Mesothelial cell of epicardium (in vitro differentiated cells): ENCODE measurements at regions not wholly inside any gene's neighbourhood (a gene's known extent, or its start where the extent isn't known, plus 50 kb on each side); places are given as distances from the start of the nearest gene placed in this dataset.
"Not testable (repeated sequence)": the region's sequence is repeated elsewhere in the genome, so short reads cannot be mapped to it uniquely, and the experiment has no call there.

Experiments
- DNase-seq, 2 experiments: peaks; one replicate each; pipeline ENCODE4 v3.0.0; 2021; ENCODE audit warnings: low spot score in 2 of 2; ENCODE audit not compliant: unreplicated experiment in 2 of 2
- H3K27ac Mint-ChIP-seq: 2 replicates; pipeline ENCODE4 v1.8.0; 2021; ENCODE audit warnings: mixed read lengths
- H3K27me3 Mint-ChIP-seq: 2 replicates; pipeline ENCODE4 v1.8.0; 2021; ENCODE audit warnings: low read depth, mixed read lengths
- H3K36me3 Mint-ChIP-seq: 2 replicates; pipeline ENCODE4 v1.8.0; 2021; ENCODE audit warnings: mixed read lengths
- H3K4me1 Mint-ChIP-seq: 2 replicates; pipeline ENCODE4 v1.8.0; 2021; ENCODE audit warnings: mixed read lengths
- H3K4me3 Mint-ChIP-seq: 2 replicates; pipeline ENCODE4 v1.8.0; 2021; ENCODE audit warnings: mild to moderate bottlenecking, moderate library complexity, mixed read lengths
- H3K9me3 Mint-ChIP-seq: 2 replicates; pipeline ENCODE4 v1.8.0; 2021; ENCODE audit warnings: mixed read lengths
- TF ChIP-seq, protein P1 (sequence below): fragments of 200-600 bp; sonication (generic); IDR thresholded peaks from one replicate; pipeline ENCODE4 v1.5.0; 2021; ENCODE audit warnings: antibody characterized with exemption; ENCODE audit not compliant: unreplicated experiment

DNA sequence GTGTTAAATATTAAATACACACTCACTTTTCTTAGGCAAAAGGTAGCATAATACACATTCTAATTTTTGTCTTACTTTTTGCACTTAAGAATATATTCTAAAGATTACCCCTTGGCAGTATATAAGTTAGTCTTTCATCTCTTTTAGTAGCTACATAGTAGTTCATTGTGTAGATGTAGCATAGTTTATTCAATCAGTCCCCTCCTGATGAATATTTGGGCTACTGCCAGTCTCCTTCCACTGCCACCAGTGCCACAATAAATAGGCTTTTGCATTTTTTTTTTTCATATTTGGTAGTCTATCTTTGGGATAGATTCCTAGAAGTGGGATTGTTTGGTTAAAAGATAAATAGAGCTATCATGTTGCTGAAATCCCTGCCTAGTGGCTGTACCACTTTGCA lies 388.8 kb upstream of the RUNX1 start:
- Mint-ChIP-seq H3K9me3 (peaks cover 17% of the 10 kb centered on the region), H3K27ac (no peak overlapping the region), H3K4me1 (peaks cover 2% of the 10 kb centered on the region), H3K4me3 (no peak overlapping the region), H3K36me3 (no peaks in the 10 kb centered on the region), H3K27me3 (peaks cover 14% of the 10 kb centered on the region)
- no peak for DNase-seq
- TF ChIP-seq, protein P1, sequence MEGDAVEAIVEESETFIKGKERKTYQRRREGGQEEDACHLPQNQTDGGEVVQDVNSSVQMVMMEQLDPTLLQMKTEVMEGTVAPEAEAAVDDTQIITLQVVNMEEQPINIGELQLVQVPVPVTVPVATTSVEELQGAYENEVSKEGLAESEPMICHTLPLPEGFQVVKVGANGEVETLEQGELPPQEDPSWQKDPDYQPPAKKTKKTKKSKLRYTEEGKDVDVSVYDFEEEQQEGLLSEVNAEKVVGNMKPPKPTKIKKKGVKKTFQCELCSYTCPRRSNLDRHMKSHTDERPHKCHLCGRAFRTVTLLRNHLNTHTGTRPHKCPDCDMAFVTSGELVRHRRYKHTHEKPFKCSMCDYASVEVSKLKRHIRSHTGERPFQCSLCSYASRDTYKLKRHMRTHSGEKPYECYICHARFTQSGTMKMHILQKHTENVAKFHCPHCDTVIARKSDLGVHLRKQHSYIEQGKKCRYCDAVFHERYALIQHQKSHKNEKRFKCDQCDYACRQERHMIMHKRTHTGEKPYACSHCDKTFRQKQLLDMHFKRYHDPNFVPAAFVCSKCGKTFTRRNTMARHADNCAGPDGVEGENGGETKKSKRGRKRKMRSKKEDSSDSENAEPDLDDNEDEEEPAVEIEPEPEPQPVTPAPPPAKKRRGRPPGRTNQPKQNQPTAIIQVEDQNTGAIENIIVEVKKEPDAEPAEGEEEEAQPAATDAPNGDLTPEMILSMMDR = no peak

DNA sequence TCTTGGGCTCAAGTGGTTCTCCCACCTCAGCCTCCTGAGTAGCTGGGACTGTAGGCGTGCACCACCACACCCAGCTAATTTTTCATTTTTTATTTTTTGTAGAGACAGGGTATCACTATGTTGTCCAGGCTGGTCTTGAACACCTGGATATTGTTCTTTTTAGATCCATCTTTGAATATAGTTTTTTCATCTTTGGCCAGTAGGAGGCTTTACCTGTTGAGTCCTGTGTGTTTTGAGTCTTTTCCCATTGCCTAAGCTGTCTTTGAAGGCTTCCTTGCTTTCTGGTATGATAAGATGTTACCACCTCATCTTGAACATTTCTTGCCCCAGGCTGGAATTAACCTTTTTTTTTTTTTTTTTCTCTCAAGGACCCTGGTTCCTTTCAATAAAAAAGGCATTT lies 387.8 kb upstream of the RUNX1 start:
- TF ChIP-seq, protein P1 = no peak
- Mint-ChIP-seq H3K4me3 (no peak overlapping the region), H3K36me3 (no peaks in the 10 kb centered on the region), H3K27me3 (peaks cover 14% of the 10 kb centered on the region), H3K27ac (no peak overlapping the region), H3K9me3 (peaks cover 23% of the 10 kb centered on the region), H3K4me1 (peaks cover 2% of the 10 kb centered on the region)
- no peak for DNase-seq

DNA sequence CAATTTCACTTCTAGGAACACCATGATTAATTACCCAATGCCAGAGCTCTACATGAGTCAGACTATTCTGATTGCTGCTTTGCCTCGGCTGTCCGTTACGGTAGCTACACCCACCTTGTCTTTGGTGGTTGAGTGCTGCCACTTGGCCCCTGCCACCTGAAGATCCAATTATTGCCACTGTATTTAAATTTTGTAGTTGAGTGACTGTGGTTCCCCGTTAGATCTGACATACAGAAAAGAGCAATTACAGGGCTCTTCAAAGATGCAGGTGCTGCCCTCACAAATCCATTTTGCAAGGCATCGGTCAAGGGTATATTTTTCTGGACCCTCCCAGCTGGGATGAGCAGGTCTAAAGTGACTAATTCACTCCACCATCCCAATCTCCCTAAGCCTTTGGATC lies 383.5 kb upstream of the RUNX1 start:
- H3K4me3 Mint-ChIP-seq = not testable (repeated sequence)

DNA sequence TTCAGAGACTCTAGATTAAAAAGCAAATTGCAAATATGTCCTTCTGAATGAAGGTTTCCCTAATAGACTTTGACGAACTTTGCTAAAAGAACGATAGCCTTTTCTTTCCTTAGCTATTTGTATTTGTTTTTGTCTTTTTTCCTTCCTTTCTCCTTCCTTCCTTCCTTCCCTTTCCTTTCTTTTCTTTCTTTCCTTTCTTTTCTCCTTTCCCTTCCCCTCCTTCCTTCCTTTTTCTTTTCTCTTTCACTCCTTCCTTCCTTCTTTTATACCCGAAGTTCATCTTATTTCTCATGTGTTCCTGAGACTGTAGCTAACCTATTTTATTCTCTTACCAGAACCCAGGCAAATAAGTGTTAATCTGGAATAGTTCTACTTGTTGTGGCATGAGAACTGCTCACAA lies 381.2 kb upstream of the RUNX1 start:
- H3K27me3 Mint-ChIP-seq = peaks cover 22% of the 10 kb centered on the region
- no peak overlapping the region for H3K4me3 Mint-ChIP-seq
- TF ChIP-seq, protein P1 = no peak
- no peak for DNase-seq
- no peak overlapping the region for H3K27ac Mint-ChIP-seq
- peaks cover 31% of the 10 kb centered on the region for H3K9me3 Mint-ChIP-seq
- H3K4me1 Mint-ChIP-seq = peaks cover 22% of the 10 kb centered on the region
- peaks cover 5% of the 10 kb centered on the region for H3K36me3 Mint-ChIP-seq

More for the DNA sequence above, 383.5 kb upstream of the RUNX1 start:
- H3K36me3 Mint-ChIP-seq, H3K27ac Mint-ChIP-seq, DNase-seq: not testable (repeated sequence)
- H3K9me3 Mint-ChIP-seq = peaks cover 31% of the 10 kb centered on the region
- peaks cover 13% of the 10 kb centered on the region for H3K4me1 Mint-ChIP-seq
- peaks cover 16% of the 10 kb centered on the region for H3K27me3 Mint-ChIP-seq

DNA sequence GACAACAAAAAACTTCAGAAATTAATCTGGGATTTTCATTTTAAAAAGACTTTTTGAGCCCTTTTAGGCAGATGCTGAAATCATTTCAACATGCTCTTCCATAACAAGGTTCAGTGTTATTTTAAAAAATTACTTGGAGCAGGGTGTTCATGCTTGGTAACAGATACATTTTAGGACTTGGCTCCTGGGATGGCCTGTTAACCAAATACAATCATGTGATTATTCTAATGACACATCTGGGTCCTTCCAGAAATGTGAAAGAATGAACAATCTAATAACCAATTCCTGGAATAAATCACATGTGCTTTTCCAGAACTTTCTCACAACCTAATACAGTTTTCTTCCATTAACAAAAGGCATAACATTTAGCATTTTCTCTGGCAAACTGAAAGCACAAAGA lies 379.8 kb upstream of the RUNX1 start:
- peaks cover 22% of the 10 kb centered on the region for H3K4me1 Mint-ChIP-seq
- peaks cover 24% of the 10 kb centered on the region for H3K27me3 Mint-ChIP-seq
- no peak overlapping the region for H3K27ac Mint-ChIP-seq
- peaks cover 5% of the 10 kb centered on the region for H3K36me3 Mint-ChIP-seq
- TF ChIP-seq, protein P1 = no peak
- DNase-seq = no peak
- H3K4me3 Mint-ChIP-seq = no peak overlapping the region
- peaks cover 24% of the 10 kb centered on the region for H3K9me3 Mint-ChIP-seq

DNA sequence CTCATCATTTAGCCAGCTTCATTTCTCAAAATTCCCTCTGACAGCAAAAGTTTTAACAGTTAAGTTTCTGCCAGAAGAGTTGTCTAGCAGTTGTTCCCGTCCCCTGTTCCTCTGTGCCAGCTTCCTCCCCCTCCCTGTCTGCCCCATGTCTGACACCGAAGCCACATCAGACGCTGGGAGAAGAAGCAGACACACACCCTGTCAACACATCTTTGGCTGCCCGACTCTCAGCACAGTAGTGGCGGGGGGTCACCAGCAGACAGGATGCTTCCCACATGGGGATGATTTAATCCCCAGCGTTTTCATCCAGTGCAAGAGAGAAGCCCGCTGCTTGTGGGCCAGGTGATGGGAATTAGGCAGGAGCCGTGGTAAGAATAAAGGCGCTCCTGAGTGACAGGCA lies 379.4 kb upstream of the RUNX1 start:
- Mint-ChIP-seq H3K4me1 (peaks cover 22% of the 10 kb centered on the region), H3K4me3 (no peak overlapping the region), H3K36me3 (peaks cover 5% of the 10 kb centered on the region), H3K9me3 (peaks cover 20% of the 10 kb centered on the region), H3K27ac (peak overlapping the region; percentile 22), H3K27me3 (peaks cover 24% of the 10 kb centered on the region)
- TF ChIP-seq, protein P1 = no peak
- DNase-seq = no peak
